ENCODE measurements at regions not wholly inside any gene's neighbourhood (a gene's known extent, or its start where the extent isn't known, plus 50 kb on each side); places are given as distances from the start of the nearest gene placed in this dataset.

DNA sequence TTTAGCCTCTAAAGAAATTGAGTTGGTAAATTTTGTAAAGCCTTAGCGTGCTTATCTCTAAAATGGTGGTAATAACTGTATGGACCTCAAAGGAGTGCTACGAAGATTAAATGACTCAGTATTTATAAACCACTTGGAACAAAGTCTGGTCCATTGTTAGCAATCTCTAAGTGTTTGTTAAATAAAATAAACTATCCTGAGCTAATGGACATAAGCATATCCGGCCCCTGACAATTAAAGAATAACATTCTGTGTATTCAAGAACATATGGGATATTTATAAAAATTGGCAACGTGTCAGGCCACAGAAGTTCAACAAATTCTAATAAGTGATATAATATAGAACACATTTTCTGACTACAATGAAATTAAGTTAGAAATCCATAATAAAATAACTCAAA, 71.0 kb downstream of the MYEOV start:
- no peak overlapping the region for H4K91ac ChIP-seq (ENCODE audit: insufficient read depth, low read depth, low read length)
- no peak overlapping the region for H3K9ac ChIP-seq (ENCODE audit: low read depth, low read length)
- H3K18ac ChIP-seq (ENCODE audit: low read depth, low read length) = no peak overlapping the region
- peak overlapping the region; percentile 13; the same call in 1 of the 2 replicates for H3K4me2 ChIP-seq (ENCODE audit: low read depth, low read length)
- TF ChIP-seq SMC3 (IDR thresholded peaks at IDR 0.05; ENCODE audit: low read depth, low read length) (no peak), MAFK (IDR thresholded peaks at IDR 0.05; ENCODE audit: low read depth, low read length) (no peak), FOS (IDR thresholded peaks at IDR 0.05; ENCODE audit: low read depth, low read length) (peak; percentile 45; the same call in 1 of the 2 replicates)
- TF ChIP-seq, protein P1, sequence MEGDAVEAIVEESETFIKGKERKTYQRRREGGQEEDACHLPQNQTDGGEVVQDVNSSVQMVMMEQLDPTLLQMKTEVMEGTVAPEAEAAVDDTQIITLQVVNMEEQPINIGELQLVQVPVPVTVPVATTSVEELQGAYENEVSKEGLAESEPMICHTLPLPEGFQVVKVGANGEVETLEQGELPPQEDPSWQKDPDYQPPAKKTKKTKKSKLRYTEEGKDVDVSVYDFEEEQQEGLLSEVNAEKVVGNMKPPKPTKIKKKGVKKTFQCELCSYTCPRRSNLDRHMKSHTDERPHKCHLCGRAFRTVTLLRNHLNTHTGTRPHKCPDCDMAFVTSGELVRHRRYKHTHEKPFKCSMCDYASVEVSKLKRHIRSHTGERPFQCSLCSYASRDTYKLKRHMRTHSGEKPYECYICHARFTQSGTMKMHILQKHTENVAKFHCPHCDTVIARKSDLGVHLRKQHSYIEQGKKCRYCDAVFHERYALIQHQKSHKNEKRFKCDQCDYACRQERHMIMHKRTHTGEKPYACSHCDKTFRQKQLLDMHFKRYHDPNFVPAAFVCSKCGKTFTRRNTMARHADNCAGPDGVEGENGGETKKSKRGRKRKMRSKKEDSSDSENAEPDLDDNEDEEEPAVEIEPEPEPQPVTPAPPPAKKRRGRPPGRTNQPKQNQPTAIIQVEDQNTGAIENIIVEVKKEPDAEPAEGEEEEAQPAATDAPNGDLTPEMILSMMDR (conservative IDR thresholded peaks at IDR 0.05; ENCODE audit: low read depth, low read length) = no peak
- no peak overlapping the region for H3K4me3 ChIP-seq (ENCODE audit: insufficient read depth, low read depth, low read length)
- no peak overlapping the region for H3K4ac ChIP-seq (ENCODE audit: low read depth, low read length)
- no peak overlapping the region for H2AFZ ChIP-seq (replicated peaks; ENCODE audit: low read length, poor library complexity)
- ATAC-seq (ENCODE audit: low read depth) (peak; percentile 78), DNase-seq (peak; percentile 82)
- no peaks in the 10 kb centered on the region for H3K36me3 ChIP-seq (ENCODE audit: control insufficient read depth, insufficient read depth, low read length)
- no peak overlapping the region for H2AK5ac ChIP-seq (ENCODE audit: low read depth, low read length)
- H2AK9ac ChIP-seq (replicated peaks; ENCODE audit: low read depth, low read length, poor library complexity) = no peak overlapping the region
- H4K20me1 ChIP-seq (ENCODE audit: insufficient read depth, low read length) = no peaks in the 10 kb centered on the region
- dilution Hi-C loops (cut with HindIII; ENCODE audit: low sequenced_read_pairs, unreplicated experiment) (no loop called here), intact Hi-C loops (cut with micrococcal nuclease) (no loop called here), in situ Hi-C loops (cut with MboI; ENCODE audit: low sequenced_read_pairs) (no loop called here)
- no peak overlapping the region for H3K27ac ChIP-seq (ENCODE audit: insufficient read depth, low read length)
- H3K14ac ChIP-seq (replicated peaks; ENCODE audit: low read depth, low read length) = no peak overlapping the region
- H4K5ac ChIP-seq (ENCODE audit: low read depth, low read length) = no peak overlapping the region
- no peaks in the 10 kb centered on the region; a peak in 1 of 4 replicates for H3K79me1 ChIP-seq (ENCODE audit: low read depth in 1 of 2, low read length in 2 of 2)
- CTCF ChIA-PET = no interaction called here
- peaks cover 7% of the 10 kb centered on the region for H3K4me1 ChIP-seq (ENCODE audit: control insufficient read depth, insufficient read depth, low read length)
- H3K56ac ChIP-seq (ENCODE audit: extremely low read depth, insufficient read depth, low read length) = no peak overlapping the region
- H3K9me1 ChIP-seq (ENCODE audit: insufficient read depth, low read length) = peaks cover 12% of the 10 kb centered on the region; the same call in 1 of the 2 replicates
- H2BK5ac ChIP-seq (ENCODE audit: low read depth, low read length, poor library complexity, severe bottlenecking) = no peak overlapping the region
- peaks cover 9% of the 10 kb centered on the region for H3K9me3 ChIP-seq (ENCODE audit: control insufficient read depth, insufficient read depth, low read length)
- no CpG with 5 or more reads among the region's 4 CpGs for WGBS, 2 experiments (ENCODE audit: extremely low coverage in 2 of 2, insufficient read length in 1 of 2)
- POLR2A ChIA-PET (ENCODE audit: unreplicated experiment) = no interaction called here
- no peak overlapping the region for H4K8ac ChIP-seq (ENCODE audit: low read depth in 2 of 2, low read length in 2 of 2)
- no TSS peak for BruUV-seq (replicated peaks)
- H2BK120ac ChIP-seq (ENCODE audit: low read depth, low read length) = no peak overlapping the region
- no peak overlapping the region for H2BK15ac ChIP-seq (ENCODE audit: low read depth, low read length)
- no peaks in the 10 kb centered on the region for H3K27me3 ChIP-seq (ENCODE audit: control insufficient read depth, insufficient read depth, low read length)
- no peak overlapping the region for H2BK20ac ChIP-seq (ENCODE audit: low read depth, low read length)
- H3K23ac ChIP-seq (ENCODE audit: low read depth, low read length) = no peak overlapping the region

All from IMR-90 (cell line).